Stimulated activated CD8-positive, alpha-beta memory T cell treated with anti-CD3 and anti-CD28 coated beads, Interleukin-12 subunit alpha, Interleukin-12 subunit beta, amount 100 ng/mL, for 1 hour (primary cell): ENCODE measurements at regions not wholly inside any gene's neighbourhood (a gene's known extent, or its start where the extent isn't known, plus 50 kb on each side); places are given as distances from the start of the nearest gene placed in this dataset.
"Not testable (repeated sequence)": the region's sequence is repeated elsewhere in the genome, so short reads cannot be mapped to it uniquely, and the experiment has no call there.

Experiments used
- DNase-seq: peaks from one replicate; pipeline ENCODE4 v3.0.0-alpha.2; 2020; ENCODE audit warnings: low read depth

DNA sequence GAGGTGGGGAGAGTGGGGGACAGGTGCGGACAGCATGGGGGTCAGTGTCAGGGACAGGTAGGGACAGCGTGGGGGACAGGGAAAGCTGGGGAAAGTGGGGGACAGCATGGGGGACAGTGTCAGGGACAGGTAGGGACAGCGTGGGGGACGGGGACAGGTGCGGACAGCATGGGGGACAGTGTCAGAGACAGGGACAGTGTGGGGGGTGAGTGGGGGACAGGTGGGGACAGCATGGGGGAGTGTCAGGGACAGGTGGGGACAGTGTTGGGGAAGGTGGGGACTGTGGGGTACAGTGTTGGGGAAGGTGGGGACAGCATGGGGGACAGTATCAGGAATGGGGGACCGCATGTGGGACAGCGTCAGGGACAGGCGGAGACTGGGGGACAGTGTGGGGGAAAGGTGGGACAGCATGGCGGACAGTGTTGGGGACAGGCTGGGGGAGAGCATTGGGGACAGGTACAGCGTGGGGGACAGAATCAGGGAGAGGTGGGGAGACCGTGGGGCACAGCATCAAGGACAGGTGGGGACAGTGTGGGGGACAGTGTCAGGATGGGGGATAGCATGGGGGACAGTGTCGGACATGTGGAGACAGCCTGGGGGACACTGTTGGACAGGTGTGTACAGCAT lies 96.1 kb downstream of the TMEM121 start:
- DNase-seq = no peak

DNA sequence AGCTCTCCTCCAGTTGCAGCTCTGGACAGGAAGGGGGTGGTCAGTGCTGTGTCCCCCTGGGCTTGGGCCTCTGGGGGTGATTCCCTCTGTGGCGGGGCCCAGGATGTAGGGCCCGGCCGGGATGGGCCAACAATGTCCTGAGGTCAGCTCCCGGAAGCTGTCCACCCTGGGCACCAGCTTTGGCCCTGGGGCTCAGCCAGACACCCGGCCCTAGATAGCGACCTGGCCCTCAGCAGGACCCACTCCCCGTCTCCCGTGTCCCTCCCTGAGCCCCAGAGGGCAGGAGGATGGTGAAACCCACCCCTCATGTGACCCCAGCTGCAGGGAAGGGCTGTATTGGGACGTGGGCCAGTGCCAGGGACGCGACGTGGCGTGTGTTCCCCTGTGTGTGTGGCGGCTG lies 96.8 kb downstream of the TMEM121 start:
- DNase-seq = not testable (repeated sequence)

DNA sequence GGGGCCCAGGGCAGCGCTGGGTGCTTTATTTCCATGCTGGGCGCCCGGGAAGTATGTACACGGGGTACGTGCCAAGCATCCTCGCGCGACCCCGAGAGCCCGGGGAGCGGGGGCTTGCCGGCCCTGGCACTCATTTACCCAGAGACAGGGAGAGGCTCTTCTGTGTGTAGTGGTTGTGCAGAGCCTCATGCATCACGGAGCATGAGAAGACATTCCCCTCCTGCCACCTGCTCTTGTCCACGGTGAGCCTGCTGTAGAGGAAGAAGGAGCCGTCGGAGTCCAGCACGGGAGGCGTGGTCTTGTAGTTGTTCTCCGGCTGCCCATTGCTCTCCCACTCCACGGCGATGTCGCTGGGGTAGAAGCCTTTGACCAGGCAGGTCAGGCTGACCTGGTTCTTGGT lies 98.0 kb downstream of the TMEM121 start:
- not testable (repeated sequence) for DNase-seq

DNA sequence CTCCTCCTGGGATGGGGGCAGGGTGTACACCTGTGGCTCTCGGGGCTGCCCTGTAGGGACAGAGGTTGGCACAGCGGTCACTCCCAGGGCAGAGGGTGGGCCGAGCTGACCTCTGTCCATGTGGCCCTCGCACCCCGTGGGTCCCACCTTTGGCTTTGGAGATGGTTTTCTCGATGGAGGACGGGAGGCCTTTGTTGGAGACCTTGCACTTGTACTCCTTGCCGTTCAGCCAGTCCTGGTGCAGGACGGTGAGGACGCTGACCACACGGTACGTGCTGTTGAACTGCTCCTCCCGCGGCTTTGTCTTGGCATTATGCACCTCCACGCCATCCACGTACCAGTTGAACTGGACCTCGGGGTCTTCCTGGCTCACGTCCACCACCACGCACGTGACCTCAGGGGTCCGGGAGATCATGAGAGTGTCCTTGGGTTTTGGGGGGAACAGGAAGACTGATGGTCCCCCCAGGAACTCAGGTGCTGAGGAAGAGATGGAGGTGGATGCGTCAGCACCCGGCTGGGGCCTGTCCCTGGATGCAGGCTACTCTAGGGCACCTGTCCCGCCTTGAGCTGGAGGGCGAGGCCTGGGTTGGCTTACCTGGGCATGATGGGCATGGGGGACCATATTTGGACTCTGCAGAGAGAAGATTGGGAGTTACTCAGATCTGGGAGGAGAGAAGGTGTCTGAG lies 98.5 kb downstream of the TMEM121 start:
- DNase-seq = not testable (repeated sequence)

DNA sequence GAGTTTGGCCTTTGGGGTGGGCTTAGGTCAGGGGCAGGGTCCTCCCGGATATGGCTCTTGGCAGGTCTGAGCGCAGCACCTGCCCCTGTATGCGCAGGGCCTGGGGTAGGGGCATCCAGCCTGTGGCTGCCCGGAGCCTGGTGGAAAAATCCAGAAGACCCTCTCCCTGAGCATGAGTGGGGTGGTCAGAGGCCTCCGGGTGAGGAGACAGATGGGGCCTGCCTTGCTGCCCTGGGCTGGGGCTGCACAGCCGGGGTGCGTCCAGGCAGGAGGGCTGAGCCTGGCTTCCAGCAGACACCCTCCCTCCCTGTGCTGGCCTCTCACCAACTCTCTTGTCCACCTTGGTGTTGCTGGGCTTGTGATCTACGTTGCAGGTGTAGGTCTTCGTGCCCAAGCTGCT lies 99.1 kb downstream of the TMEM121 start:
- DNase-seq = not testable (repeated sequence)

DNA sequence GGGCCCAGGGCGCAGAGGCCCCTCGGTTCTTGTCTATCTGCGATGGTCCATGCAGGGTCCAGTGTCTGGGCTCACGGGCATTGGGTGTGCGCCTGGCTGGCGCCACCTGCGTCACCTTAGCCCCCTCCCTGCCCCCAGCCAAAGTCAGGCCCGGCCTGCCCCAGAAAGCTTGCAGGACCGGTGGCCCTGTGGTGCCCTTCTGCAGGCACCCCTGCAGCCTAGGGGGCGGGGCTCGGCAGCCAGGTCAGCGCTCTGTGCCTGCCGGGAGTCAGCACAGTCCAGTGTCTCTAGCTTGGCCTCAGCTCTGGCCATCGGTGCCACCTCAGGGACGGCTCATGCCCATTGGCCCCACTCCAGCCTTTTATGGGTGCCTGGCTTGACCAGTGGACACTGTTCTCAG lies 99.7 kb downstream of the TMEM121 start:
- not testable (repeated sequence) for DNase-seq

DNA sequence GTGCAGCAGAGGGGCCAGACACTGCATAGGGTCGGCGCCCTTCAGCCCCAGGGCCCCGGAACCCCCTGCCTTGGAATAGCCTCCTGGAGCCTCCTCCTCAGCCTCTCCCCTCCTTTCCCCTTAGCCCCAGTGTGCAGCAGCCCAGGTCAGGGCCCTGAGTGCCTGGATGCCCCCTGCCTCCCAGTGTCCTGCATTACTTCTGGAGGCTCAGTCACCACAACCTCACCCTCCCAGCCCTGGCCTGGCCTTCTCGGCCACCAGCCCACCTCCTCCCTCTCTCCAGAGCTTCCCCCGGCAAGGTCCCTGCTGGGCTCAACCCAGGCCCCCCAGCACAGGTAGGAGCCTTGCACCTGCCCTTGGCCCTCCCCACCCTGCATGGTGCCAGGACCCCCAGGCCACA lies 100.3 kb downstream of the TMEM121 start:
- DNase-seq = not testable (repeated sequence)

DNA sequence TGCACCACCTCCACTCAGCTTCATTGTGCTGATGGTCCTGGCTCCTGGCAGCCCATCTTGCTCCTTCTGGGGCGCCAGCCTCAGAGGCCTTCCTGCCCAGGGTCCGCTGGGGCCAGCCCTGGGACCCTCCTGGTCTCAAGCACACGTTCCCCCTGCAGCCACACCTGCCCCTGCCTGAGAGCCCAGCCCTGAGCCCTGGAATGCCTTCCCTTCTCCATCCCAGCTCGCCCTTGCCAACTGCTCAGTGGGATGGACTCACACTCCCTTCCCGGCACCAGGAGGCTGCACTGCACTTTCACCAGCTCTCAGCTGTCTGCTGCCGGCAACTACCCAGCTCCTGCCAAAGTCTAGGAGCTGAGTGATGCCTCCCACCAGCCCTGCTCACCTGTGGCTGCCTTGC lies 100.9 kb downstream of the TMEM121 start:
- DNase-seq = not testable (repeated sequence)

DNA sequence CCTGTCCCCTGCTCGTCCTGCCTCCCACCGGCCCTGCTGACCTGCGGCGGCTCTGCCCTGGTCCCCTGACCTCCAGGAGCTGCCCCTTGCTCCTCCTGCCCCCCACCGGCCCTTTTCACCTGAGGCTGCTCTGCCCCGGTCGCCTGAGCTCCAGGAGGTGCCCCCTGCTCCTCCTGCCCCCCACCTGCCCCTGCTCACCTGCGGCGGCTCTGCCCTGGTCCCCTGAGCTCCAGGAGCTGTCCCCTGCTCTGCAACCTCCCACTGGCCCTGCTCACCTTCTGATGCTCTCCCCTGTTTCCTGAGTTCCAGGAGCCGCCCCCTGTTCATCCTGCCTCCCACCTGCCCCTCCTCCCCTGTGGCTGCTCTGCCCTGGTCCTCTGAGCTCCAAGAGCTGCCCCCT lies 101.3 kb downstream of the TMEM121 start:
- no peak for DNase-seq

DNA sequence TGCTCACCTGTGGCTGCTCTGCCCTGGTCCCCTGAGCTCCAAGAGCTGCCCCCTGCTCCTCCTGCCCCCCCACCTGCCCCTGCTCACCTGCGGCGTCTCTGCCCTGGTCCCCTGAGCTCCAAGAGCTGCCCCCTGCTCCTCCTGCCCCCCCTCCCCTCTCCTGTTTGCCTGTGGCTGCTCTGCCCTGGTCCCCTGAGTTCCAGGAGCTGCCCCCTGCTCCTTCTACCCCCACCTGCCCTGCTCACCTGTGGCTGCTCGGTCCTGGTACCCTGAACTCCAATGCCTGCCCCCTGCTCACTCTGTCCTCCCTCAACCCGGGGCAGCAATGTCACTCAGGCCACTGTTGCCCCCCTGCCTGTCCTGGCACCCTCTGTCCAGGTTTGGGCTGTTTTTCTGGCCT lies 101.7 kb downstream of the TMEM121 start:
- DNase-seq = not testable (repeated sequence)

DNA sequence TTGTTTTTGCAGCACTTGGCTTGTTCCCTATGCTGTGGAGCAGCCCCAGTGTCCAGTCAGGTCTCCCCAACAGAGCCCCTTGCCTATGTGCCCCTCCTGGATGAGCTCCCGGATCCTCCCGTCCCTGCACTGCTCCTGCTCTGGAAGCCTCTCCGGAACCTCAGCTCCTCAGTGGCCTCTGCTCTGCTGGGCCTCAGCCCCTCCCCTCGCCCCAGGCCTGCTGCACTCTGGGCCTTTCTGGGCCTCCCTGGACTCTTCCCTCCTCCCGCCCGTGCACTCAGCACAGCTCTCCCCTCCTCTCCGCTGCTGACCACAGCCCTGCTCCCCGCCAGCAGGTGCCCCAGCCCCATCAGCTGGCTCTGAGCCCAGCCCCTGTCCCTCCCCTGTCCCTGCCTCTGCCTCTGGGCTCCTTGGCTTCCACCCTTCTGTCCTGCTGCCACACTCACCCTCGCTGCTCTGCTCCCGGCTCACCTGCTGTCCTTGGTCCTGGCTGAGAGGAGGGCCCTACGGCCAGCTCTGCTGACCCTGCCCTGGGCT lies 102.2 kb downstream of the TMEM121 start:
- DNase-seq = not testable (repeated sequence)

DNA sequence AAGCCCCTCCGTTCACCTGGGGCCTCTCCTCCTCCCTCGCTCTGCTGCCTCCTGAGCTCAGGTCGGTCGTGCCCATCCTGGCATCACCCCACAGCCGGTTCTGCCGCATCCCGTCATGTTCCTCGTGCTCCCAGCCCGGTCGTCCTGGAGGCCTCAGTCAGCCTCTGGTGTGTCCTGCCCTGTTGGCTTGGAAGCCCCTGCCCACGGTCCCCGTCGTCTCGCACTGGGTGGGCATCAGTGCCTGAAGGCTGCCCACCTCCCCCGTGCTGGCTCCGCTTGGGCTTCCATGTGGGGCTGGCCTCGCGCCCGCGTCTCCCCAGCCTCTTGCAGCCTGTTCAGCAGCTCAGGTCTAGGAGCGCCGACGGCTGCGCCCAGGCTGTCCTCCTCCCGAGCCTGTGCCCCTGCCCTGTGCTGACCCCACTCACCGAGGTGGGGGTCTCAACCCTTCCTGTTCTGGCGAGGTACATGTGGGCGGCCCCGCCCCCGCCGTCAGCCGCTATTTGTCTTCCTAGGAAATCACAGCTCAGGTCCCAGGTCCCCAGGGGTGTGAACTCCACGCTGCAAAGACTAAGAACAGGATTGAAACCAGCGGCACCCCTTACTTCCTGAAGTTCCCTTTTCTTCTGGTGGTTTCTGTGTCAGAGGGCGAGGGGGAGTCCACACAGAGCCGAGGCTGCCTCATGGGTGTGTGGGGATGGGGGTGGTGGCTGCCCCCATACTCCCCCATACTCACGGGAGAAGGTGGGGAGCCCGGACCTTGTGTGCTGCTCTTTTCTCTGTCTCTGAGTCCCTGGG lies 102.9 kb downstream of the TMEM121 start:
- not testable (repeated sequence) for DNase-seq

DNA sequence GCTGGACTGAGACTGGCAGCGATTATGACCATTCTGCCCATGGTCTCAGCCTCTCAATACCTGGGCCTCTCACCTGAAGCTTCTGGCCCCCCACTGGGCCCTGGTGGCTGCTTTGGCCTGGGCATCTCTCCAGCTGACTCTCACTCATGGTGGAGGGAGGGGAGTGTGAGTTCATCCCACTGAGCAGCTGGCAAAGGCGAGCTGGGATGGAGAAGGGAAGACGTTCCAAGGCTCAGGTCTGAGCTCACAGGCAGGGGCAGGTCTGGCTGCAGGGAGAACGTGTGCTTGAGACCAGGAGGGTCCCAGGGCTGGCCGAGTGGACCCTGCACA lies 103.5 kb downstream of the TMEM121 start:
- DNase-seq = no peak

DNA sequence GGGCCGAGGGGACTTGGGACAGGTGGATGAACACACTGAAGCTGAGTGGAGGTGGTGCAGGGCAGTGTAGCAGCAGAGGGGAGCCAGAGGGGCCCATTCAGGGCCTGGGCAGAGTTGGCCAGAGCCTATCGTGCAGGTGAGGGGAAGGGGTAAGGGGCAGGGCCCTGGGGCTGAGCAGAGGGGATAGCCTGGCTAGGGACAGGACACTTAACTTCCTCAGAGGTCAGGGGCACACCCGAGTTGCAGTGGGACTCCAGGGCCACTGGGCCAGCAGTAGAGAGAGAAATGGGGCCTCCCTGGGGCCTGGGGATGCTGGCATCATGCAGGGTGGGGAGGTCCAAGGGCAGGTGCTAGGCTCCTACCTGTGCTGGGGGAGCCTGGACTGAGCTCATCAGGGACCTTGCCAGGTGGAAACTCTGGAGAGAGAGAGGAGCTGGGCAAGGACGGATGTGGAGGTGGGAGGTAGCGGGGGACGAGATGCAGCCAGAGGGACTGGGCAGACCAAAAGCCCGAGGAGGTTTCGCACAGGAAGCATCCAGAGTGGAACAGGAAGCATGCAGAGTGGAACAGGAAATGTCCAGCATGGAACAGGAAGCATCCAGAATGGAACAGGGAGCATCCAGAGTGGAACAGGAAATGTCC lies 104.0 kb downstream of the TMEM121 start:
- not testable (repeated sequence) for DNase-seq

DNA sequence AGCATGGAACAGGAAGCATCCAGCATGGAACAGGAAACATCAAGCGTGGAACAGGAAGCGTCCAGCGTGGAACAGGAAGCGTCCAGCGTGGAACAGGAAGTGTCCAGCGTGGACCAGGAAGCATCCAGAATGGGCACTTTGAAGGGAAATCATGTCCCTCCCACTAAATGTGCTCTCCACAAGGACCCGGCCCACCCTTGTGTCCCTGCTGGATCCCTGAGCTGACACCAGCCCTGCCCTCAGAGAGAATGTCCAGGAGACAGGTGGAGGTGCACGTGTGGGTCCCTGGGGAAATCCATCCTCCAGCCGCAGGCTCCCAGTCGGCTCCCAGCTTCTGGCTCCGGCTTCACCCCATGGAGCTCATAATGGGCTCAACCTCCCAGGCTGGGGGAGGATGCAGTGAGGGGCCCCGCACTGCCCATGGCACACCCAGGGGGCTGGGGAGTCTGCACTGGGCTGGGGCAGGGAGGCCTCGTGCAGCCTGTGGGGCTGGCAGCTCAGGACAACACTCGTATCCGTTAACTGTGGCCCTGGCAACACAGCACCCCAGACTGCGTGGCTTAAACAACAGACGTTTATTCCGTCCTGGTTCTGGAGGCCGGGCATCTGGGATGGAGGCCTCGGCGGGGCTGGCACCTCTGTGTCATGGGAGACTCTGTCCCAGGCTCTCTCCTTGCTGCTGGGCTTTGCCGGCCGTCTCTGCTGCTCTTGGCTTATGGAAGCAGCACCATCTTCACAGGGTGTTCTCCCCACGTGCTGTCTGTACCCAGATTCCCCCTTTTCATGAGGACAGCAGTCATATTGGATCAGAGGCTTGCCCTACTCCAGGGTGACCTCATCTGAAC lies 104.8 kb downstream of the TMEM121 start:
- DNase-seq = not testable (repeated sequence)

DNA sequence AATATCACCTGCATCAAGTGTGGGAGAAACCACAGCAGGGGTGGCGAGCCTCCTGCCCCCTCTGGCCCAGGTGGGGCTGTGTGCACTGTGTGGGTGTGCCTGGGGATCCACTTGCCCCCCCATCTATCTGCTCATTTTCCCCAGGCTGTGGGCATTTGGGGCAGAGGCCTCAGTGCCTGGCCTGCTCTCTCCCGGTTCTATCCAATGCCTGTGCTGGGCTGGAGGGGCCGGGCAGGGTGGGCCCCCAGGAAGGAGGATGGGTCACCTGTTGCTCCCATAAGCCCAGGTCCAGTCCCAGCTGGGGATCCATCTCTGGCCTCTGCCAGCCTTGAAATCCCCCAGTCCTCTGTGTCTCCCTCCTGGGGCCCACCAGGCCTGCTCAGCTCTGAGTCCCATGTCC lies 105.6 kb downstream of the TMEM121 start:
- no peak for DNase-seq

DNA sequence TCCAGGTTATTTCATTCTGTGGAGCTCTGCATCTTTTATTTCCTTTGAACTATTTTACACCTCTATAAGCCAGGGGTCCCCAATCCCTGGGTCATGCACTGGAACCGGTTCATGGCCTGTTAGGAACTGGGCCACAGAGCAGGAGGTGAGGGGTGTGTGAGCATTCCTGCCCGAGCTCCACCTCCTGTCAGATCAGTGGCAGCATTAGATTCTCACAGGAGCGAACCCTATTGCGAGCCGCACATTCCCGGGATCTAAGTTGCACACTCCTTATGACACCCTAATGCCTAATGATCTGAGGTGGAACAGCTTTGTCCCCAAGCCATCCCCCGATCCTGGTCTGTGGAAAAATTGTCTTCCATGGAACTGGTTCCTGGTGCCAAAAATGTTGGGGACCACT lies 107.2 kb downstream of the TMEM121 start:
- not testable (repeated sequence) for DNase-seq

DNA sequence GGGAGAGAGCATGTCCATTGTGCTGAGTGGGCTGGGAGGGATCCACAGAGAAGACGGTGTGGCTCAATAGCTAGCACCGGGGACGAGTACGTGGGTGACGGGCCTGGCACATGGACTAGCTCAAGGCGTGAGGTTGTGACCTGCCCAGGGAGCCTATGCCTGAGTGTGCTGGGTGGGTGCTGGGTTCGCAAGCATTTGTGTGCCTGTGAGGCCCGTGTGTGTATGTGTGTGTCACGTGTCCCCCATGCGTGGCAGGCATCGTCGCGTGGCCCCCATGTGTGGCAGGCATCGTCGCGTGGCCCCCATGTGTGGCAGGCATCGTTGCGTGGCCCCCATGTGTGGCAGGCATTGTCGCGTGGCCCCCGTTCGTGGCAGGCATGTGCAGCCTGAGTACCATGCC lies 109.2 kb downstream of the TMEM121 start:
- no peak for DNase-seq

DNA sequence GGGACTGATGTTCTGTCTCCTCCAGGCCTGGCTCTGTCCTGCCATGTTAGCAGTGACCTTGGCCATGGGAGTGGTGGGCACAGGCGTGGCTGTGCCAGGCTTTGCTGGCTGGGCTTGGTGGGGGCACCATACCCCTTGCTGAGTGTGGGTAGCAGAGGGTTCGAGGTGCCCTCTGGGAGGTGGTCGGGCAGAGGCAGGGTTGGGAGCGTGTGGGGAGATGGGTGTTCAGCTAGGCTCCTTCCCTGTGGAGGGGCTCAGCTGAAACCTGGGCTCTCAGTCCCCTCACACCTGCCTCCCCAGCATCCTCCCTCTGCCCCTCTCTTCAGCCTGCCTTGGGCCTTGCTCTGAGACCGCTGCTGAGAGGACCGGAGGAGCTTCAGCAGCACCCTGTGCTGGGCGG lies 109.6 kb downstream of the TMEM121 start:
- not testable (repeated sequence) for DNase-seq

DNA sequence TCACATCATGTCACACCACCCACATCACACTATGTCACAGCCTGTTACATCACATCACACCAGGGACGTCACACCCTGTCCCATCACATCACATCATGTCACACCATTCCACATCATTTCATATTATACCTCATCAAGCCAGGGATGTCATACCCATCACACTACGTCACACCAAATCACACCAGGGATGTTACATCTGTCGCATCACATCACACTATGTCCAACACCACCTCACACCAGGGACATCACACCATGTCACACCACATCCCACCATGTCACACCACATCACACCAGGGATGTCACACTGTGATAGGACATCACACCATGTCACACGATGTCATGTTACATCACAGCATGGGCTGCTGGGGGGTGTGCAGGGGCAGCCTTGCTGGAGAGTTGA lies 110.6 kb downstream of the TMEM121 start:
- DNase-seq = no peak

DNA sequence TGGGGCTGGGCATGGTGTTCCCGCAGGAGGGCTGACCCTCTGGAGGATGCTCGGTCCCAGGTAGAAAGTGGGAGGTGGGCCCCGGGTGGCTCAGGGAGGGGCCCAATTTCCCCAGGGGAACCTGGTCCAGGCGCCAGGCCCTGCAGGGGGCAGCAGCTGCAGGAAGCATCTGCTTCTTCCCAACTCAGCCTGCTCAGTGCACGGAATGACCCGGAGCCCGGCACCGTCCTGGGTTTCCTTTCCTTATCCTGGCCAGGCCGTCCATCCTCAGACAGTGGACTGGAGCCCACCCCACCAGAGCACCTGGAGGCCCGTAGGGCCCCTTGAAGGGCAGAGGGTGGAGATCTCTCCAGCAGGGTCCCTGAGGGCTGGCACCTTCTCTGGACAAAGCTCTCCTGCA lies 111.0 kb downstream of the TMEM121 start:
- DNase-seq = not testable (repeated sequence)
